NCI-H1092 (cell line): ENCODE measurements at regions not wholly inside any gene's neighbourhood (a gene's known extent, or its start where the extent isn't known, plus 50 kb on each side); places are given as distances from the start of the nearest gene placed in this dataset.
"Not testable (repeated sequence)": the region's sequence is repeated elsewhere in the genome, so short reads cannot be mapped to it uniquely, and the experiment has no call there.

Experiments
- DNase-seq: peaks from one replicate; lab custom pipeline; 2025; lab: John Stamatoyannopoulos, UW

GRCh38 chr10:65622608-65623007 lies 1303.2 kb upstream of the LRRTM3 start:
- no peak for DNase-seq

- DNase-seq: no peak
Observed at GRCh38 chr10:65628493-65629139, 1297.2 kb upstream of the LRRTM3 start.

- no peak for DNase-seq
Observed at GRCh38 chr10:65660006-65660405, 1265.8 kb upstream of the LRRTM3 start.

- DNase-seq: no peak
Observed at GRCh38 chr10:65670087-65670486, 1255.7 kb upstream of the LRRTM3 start.

- DNase-seq: not testable (repeated sequence)
Observed at GRCh38 chr10:65670596-65670995, 1255.2 kb upstream of the LRRTM3 start.

- no peak for DNase-seq
Observed at GRCh38 chr10:65675236-65675635, 1250.6 kb upstream of the LRRTM3 start.

- no peak for DNase-seq
Observed at GRCh38 chr10:65684896-65685295, 1240.9 kb upstream of the LRRTM3 start.

- DNase-seq: no peak
Observed at GRCh38 chr10:65701168-65701776, 1224.6 kb upstream of the LRRTM3 start.

GRCh38 chr10:65708057-65708456 lies 1217.8 kb upstream of the LRRTM3 start:
- DNase-seq: no peak

- no peak for DNase-seq
Observed at GRCh38 chr10:65710306-65710705, 1215.5 kb upstream of the LRRTM3 start.

GRCh38 chr10:65719790-65720189 lies 1206.0 kb upstream of the LRRTM3 start:
- DNase-seq: no peak

- DNase-seq: no peak
Observed at GRCh38 chr10:65720901-65721300, 1204.9 kb upstream of the LRRTM3 start.

- DNase-seq: no peak
Observed at GRCh38 chr10:65723525-65723924, 1202.3 kb upstream of the LRRTM3 start.

- no peak for DNase-seq
Observed at GRCh38 chr10:65735382-65735781, 1190.5 kb upstream of the LRRTM3 start.

- DNase-seq: no peak
Observed at GRCh38 chr10:65742906-65743305, 1182.9 kb upstream of the LRRTM3 start.

GRCh38 chr10:65751218-65751617 lies 1174.6 kb upstream of the LRRTM3 start:
- DNase-seq: no peak

GRCh38 chr10:65751896-65752295 lies 1173.9 kb upstream of the LRRTM3 start:
- no peak for DNase-seq

GRCh38 chr10:65753532-65753931 lies 1172.3 kb upstream of the LRRTM3 start:
- DNase-seq: no peak

GRCh38 chr10:65754112-65754511 lies 1171.7 kb upstream of the LRRTM3 start:
- DNase-seq: no peak

- DNase-seq: no peak
Observed at GRCh38 chr10:65762311-65762710, 1163.5 kb upstream of the LRRTM3 start.

GRCh38 chr10:65765006-65765541 lies 1160.8 kb upstream of the LRRTM3 start:
- no peak for DNase-seq

GRCh38 chr10:65769828-65770227 lies 1156.0 kb upstream of the LRRTM3 start:
- DNase-seq: no peak

GRCh38 chr10:65778753-65779152 lies 1147.1 kb upstream of the LRRTM3 start:
- DNase-seq: no peak

GRCh38 chr10:65779985-65780384 lies 1145.9 kb upstream of the LRRTM3 start:
- no peak for DNase-seq
